ENCODE measurements at regions not wholly inside any gene's neighbourhood (a gene's known extent, or its start where the extent isn't known, plus 50 kb on each side); places are given as distances from the start of the nearest gene placed in this dataset.

- TF ChIP-seq EZH2 (IDR thresholded peaks at IDR 0.05; ENCODE audit: insufficient read depth, poor library complexity, severe bottlenecking) (no peak), EZH2phosphoT487 (IDR thresholded peaks at IDR 0.05; ENCODE audit: insufficient read depth, low read depth) (no peak)
Observed at GRCh38 chr5:56377573-56377972, 144.4 kb upstream of the ANKRD55 start.

Measured in GM23248 (cell line).